Panc1 (cell line): ENCODE measurements at regions not wholly inside any gene's neighbourhood (a gene's known extent, or its start where the extent isn't known, plus 50 kb on each side); places are given as distances from the start of the nearest gene placed in this dataset.

Source experiments
- ATAC-seq: fragments of 200-7000 bp; cut with Tn5 transposase; 2 replicates; pipeline ENCODE4 v1.9.1; 2020; ENCODE audit warnings: mild to moderate bottlenecking, moderate library complexity
- BruUV-seq: library from RNA; stranded (reverse); fragments of 400-500 nt; replicated peaks from 2 replicates; lab custom pipeline; 2021; lab: Mats Ljungman, UMichigan
- CTCF ChIA-PET: fragments of 300-600 bp; sonication (Branson Sonifier 250); formaldehyde crosslinking; loops from one replicate; lab custom pipeline; 2022; ENCODE audit warnings: antibody characterized with exemption; lab: Charles Lee
- POLR2A ChIA-PET: fragments of 300-600 bp; sonication (Branson Sonifier 250); formaldehyde crosslinking; loops from one replicate; lab custom pipeline; 2022; ENCODE audit warnings: antibody characterized with exemption; lab: Charles Lee
- DNase-seq: peaks from one replicate; pipeline ENCODE4 v3.0.0-alpha.2; 2010; ENCODE audit warnings: low read depth, low spot score
- H3K27ac ChIP-seq: 2 replicates; pipeline ENCODE4 v1.5.1; 2011; ENCODE audit warnings: mild to moderate bottlenecking, low read length, inconsistent platforms
- H3K27me3 ChIP-seq: fragments of 200-500 bp; sonication (Bioruptor generic); 2 replicates; pipeline ENCODE4 v1.6.0; 2014; ENCODE audit warnings: low read length, inconsistent platforms; ENCODE audit not compliant: control insufficient read depth, insufficient read depth
- H3K36me3 ChIP-seq: fragments of 200-500 bp; sonication (Bioruptor generic); 2 replicates; pipeline ENCODE4 v1.5.1; 2014; ENCODE audit warnings: inconsistent platforms, mild to moderate bottlenecking, low read length, moderate library complexity; ENCODE audit not compliant: control insufficient read depth, insufficient read depth
- H3K4me1 ChIP-seq: 2 replicates; pipeline ENCODE4 v1.5.1; 2011; ENCODE audit warnings: inconsistent platforms, mild to moderate bottlenecking, low read length, moderate library complexity; ENCODE audit not compliant: control insufficient read depth, insufficient read depth
- H3K4me3 ChIP-seq, 2 experiments: 2 replicates each; pipeline ENCODE4 v1.5.1; 2011 to 2012; ENCODE audit warnings: low read depth in 2 of 2, low read length in 2 of 2, mild to moderate bottlenecking in 2 of 2, inconsistent platforms in 1 of 2, moderate library complexity in 1 of 2
- H3K9me3 ChIP-seq: fragments of 200-500 bp; sonication (Bioruptor generic); 2 replicates; pipeline ENCODE4 v1.5.1; 2014; ENCODE audit warnings: low read depth, mild to moderate bottlenecking, inconsistent platforms, low read length, moderate library complexity; ENCODE audit not compliant: control insufficient read depth, insufficient read depth
- CTCF ChIP-seq: fragments of 450-650 bp; IDR thresholded peaks from 2 replicates; pipeline ENCODE4 v1.5.1; 2017; ENCODE audit warnings: mild to moderate bottlenecking
- POLR2AphosphoS5 ChIP-seq: IDR thresholded peaks from 2 replicates; pipeline ENCODE4 v1.6.1; 2012; ENCODE audit warnings: mild to moderate bottlenecking, low read depth, low read length, moderate library complexity
- REST ChIP-seq, 2 experiments: IDR thresholded peaks; 2 replicates each; pipeline ENCODE4 v1.6.1; 2011 to 2012; ENCODE audit warnings: low read depth in 2 of 2, control low read depth in 1 of 2, low read length in 1 of 2, mild to moderate bottlenecking in 1 of 2, moderate library complexity in 1 of 2; ENCODE audit not compliant: insufficient read depth in 1 of 2
- SIN3A ChIP-seq: IDR thresholded peaks from 2 replicates; pipeline ENCODE4 v1.6.1; 2012; ENCODE audit warnings: low read depth, mild to moderate bottlenecking, low read length, moderate library complexity, borderline replicate concordance; ENCODE audit not compliant: insufficient read depth
- TCF7L2 ChIP-seq: IDR thresholded peaks from 2 replicates; pipeline ENCODE4 v1.6.1; 2011; ENCODE audit warnings: mild to moderate bottlenecking, low read depth, low read length, inconsistent platforms
- in situ Hi-C: cut with HindIII; loops from 2 replicates; pipeline ENCODE4 v1.10.0; 2016; ENCODE audit warnings: low sequenced_read_pairs, low pct_unique_long_range_greater_than_20kb
- intact Hi-C: fragments of 100-400 bp; cut with micrococcal nuclease; formaldehyde crosslinking; loops from one replicate; pipeline ENCODE4 v1.10.0; 2022; ENCODE audit not compliant: unreplicated experiment

GRCh38 chr2:234250926-234251325, 200.4 kb downstream of the SPP2 start:
- intact Hi-C loops (loop anchor here (5.0 kb wide), 1 partner anchor 111 kb away; no protein-coding TSS in a partner anchor), in situ Hi-C loops (no loop called here)
- no TSS peak for BruUV-seq
- Histone ChIP-seq H3K27ac (peak overlapping the region; percentile 99), H3K36me3 (no peaks in the 10 kb centered on the region; the same call in 1 of the 2 replicates), H3K9me3 (peaks cover 13% of the 10 kb centered on the region; the same call in 1 of the 2 replicates), H3K27me3 (no peaks in the 10 kb centered on the region), H3K4me3 (no peak overlapping the region), H3K4me1 (peaks cover 59% of the 10 kb centered on the region)
- ChIA-PET CTCF (no interaction called here), POLR2A (interaction anchor here (0.6 kb wide), 1 partner anchor 81 kb away, joined by 4 read pairs; no protein-coding TSS in a partner anchor)
- TF ChIP-seq SIN3A (no peak), POLR2AphosphoS5 (no peak), REST (IDR thresholded peaks at IDR 0.05; ENCODE audit: insufficient read depth in 1 of 2, low read depth in 2 of 2, low read length in 1 of 2) (no peak), TCF7L2 (no peak), CTCF (no peak)
- no peak for DNase-seq
- ATAC-seq = no peak

- no peak overlapping the region for H3K4me3 ChIP-seq
Observed at GRCh38 chr2:234249873-234250272, 199.4 kb downstream of the SPP2 start.

More at GRCh38 chr2:234249873-234250272, 199.4 kb downstream of the SPP2 start:
- Histone ChIP-seq H3K9me3 (peaks cover 13% of the 10 kb centered on the region; the same call in 1 of the 2 replicates), H3K4me1 (peaks cover 58% of the 10 kb centered on the region), H3K27ac (peak overlapping the region; percentile 99), H3K27me3 (no peaks in the 10 kb centered on the region), H3K36me3 (no peaks in the 10 kb centered on the region; the same call in 1 of the 2 replicates)
- in situ Hi-C loops = no loop called here
- CTCF ChIA-PET = no interaction called here
- POLR2A ChIA-PET = no interaction called here
- no TSS peak for BruUV-seq
- DNase-seq = no peak
- intact Hi-C loops = loop anchor here (5.0 to 10.0 kb wide), 2 partner anchors 65 to 112 kb away; no protein-coding TSS in a partner anchor
- ATAC-seq = peak; percentile 63
- no peak for TF ChIP-seq SIN3A
- no peak for TF ChIP-seq CTCF
- TF ChIP-seq TCF7L2 = no peak
- no peak for TF ChIP-seq REST (IDR thresholded peaks at IDR 0.05; ENCODE audit: insufficient read depth in 1 of 2, low read depth in 2 of 2, low read length in 1 of 2)
- no peak for TF ChIP-seq POLR2AphosphoS5
